ENCODE measurements at regions not wholly inside any gene's neighbourhood (a gene's known extent, or its start where the extent isn't known, plus 50 kb on each side); places are given as distances from the start of the nearest gene placed in this dataset.

DNA sequence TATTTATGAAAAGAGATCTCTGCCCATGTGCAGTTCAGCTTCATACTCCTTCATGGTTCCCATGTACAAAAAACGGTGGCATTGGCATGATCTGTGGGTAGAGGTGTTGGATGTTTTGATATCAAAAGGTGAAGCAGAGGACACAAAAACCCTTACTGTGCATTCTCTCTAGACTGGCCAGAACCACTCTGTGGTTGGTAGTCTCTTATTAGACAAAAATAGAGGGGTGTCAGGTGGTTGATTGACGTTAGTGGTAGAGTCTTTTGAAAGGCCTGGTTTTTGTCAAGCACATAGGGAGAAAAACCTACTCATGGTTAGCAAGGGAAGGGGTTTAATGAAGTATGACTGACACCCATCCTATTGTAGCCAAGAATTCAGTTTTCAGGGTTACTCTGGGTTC is 400.0 kb upstream of the TMPRSS15 start:
- no peak for TF ChIP-seq EZH2phosphoT487 (IDR thresholded peaks at IDR 0.05; ENCODE audit: insufficient read depth, low read depth)
- TF ChIP-seq EZH2 (IDR thresholded peaks at IDR 0.05; ENCODE audit: insufficient read depth, poor library complexity, severe bottlenecking) = no peak
